Ureter (tissue), 1 donor: ENCODE measurements at regions not wholly inside any gene's neighbourhood (a gene's known extent, or its start where the extent isn't known, plus 50 kb on each side); places are given as distances from the start of the nearest gene placed in this dataset.

Source experiments
- DNase-seq: peaks from one replicate; pipeline ENCODE4 v3.0.0-alpha.2; 2020; ENCODE audit warnings: low spot score
- donor health status: DM: yes; HTN: yes; CAD: no.

DNA sequence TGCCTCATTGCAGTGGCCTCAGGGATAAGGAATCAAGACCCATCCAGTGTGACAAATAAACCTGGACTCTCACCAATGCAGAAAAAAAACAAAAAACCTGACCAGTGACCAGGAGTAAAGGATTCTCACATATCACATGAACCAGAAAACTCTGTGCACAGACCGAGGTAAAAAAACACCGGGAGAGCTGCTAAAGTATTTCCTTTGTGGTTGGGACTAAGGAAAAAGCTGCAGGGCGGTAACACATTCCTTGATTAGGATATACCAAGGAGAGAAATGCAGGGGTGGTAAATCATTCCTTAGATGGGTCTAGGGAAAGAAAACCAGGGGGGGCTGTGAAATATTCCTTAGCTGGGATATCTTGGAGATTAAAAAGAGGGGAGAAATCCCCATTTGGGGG is 64.8 kb upstream of the ZNF85 start:
- DNase-seq, result no peak

DNA sequence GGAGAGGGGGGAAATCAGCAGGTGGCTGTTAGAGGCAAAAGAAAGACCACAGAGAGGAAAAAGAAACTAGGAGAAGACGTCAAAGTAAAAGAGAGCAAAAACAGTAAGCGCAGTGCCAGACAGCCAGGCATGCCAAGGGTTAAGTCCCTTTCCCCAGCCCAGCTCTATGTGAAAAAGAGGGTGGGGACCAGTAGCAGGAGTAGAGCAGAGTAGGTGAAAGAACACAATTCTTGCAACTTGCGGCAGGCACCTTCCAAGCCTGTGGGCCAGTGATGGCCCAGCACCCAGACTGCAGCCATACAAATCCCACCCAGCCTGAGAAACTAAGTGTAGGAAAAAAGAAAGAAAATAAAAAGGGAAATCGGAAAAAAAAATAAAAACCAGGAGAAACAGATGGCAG is 64.2 kb upstream of the ZNF85 start:
- peak; percentile 3 for DNase-seq

DNA sequence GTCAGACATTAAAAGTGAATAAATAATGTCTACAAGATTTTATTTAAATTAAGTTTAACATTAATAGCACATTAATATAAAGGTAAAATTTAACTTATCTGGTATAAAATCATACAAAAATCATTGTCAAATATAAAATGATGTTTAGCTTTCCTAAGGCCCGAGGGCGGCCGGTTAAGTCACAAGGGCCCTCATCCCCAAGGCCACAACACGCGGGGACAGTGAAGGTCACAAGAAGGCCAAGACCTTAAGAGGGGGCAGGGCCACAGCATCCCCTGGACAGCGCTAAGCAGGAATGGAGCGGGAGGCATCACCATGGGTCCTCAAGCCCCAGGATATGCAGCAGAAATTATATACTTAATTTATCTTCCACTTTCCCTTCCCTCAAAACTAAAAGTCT is 62.7 kb upstream of the ZNF85 start:
- peak; percentile 32 for DNase-seq

DNA sequence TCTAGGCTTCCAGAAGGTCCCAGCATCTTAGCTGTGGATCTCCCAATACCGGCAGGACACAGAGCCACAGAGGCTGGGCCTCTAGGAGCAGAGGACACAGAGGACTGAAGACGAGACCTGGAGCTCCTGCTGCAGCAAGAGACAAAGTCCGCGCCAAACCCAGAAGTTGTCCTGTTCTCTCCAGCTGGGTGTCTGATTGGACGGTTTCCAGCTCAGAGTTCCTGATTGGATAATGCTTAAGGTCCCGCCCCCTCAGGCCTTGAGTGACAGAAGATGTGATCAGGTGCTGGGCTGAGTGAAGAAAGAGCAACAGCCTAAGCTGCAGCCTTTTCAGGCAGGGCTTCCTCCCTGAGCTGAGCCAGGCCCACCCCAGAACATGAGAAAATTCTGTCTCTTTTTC is 59.9 kb upstream of the ZNF85 start:
- peak; percentile 2 for DNase-seq
